ENCODE measurements at regions not wholly inside any gene's neighbourhood (a gene's known extent, or its start where the extent isn't known, plus 50 kb on each side); places are given as distances from the start of the nearest gene placed in this dataset.
"Not testable (repeated sequence)": the region's sequence is repeated elsewhere in the genome, so short reads cannot be mapped to it uniquely, and the experiment has no call there.

DNA sequence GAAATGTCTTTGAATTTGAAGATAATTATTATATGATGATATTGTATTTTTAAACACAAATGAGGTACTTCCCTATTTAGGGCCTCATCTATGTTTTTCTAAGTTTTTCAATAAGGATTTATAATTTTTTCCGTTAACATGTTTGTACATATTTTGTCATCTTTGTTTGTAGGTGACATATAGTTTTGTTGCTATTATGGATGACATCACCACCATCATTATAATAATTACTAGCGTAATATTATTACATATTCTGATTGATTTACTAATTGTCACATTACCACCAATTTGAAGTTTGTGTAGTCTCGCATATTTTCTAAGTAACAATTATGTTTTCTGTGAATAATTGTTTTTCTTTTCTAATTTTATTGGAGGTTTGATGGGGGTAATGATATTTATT is 147.2 kb upstream of the DAAM1 start:
- DNase-seq (ENCODE audit: low read depth in 3 of 3, low spot score in 1 of 3), result no peak

DNA sequence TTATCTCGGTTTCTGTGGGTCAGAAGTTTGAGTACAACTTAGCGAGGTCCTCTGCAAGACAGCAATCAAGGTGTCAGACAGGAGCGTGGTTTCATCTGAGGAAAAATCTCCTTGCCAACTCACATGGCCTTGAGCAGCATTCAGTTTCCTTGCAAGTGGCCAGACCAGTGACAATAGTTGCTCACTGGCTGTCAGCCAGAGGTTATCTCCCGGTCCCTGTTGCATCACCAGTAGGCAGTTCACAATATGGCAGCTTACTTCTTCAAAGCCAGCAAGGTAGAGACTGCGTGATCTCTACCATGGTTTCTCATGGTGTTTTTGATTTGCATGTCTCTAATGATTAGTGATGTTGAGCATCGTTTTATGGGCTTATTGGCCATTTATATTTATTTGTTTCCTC is 143.8 kb upstream of the DAAM1 start:
- DNase-seq (ENCODE audit: low read depth in 3 of 3, low spot score in 1 of 3), result no peak

DNA sequence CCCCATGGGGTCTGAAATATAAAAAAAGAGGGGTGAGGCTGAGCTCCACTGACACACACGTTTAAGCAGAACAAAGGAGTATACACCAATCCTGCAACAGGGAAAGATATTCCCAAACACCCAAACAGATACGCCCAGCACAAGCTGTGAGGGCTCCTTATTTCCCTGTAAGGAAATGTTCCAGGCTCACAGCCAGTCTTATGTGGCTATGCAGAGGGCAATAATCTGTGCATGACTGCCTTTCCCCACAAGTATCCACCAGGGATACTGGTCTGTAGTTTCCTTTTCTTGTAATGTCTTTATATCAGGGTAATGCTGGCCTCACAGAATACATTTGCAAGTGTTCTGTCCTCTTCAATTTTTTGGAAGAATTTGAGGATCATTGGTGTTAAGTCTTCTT is 141.7 kb upstream of the DAAM1 start:
- DNase-seq (ENCODE audit: low read depth in 3 of 3, low spot score in 1 of 3), result no peak

DNA sequence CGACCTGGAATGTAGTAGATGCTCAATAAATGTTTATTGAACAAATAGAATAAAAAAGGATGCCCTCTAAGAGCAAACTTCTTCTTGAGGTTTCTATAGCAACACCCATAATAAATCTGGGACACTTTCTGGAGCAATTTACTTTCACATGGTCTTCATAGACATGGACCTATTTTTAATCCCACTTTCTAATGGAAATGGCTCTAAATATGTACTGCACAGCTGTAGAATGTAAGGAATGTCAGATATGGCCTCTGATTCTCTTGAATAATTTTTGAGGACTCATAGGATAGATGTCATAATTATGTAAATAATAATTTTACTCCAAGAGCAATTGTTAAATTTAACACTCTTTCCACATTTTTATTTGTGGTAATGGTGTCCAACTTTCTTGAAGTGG is 133.5 kb upstream of the DAAM1 start:
- no peak for DNase-seq (ENCODE audit: low read depth in 3 of 3, low spot score in 1 of 3)

DNA sequence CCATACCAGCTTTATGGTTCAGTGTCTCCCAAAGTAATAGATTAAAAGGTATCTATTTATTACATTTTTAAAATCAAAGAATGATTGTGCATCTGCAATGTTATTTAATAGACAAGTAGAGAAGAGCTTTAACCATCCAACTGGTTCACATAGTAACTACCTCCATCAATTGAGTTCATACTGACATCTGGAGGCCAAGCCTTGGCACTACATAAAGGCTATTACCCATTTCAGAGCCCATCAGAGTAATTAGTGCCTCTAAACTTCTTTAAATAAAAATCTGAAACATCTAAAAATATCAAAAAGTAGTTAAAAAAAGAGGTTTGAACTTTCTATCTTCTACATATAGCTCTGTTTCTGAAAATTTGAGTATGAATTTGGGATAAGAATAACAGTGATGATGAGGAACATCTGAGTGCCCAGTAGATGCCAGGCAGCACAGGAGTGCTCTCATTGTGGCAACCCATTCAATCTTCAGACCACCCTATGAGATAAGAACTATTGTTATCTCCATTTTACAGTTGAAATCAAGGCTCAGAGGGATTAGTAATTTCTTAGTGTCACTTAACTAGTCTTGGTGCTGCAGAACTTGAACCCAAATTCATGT is 132.9 kb upstream of the DAAM1 start:
- no peak for DNase-seq (ENCODE audit: low read depth in 3 of 3, low spot score in 1 of 3)

DNA sequence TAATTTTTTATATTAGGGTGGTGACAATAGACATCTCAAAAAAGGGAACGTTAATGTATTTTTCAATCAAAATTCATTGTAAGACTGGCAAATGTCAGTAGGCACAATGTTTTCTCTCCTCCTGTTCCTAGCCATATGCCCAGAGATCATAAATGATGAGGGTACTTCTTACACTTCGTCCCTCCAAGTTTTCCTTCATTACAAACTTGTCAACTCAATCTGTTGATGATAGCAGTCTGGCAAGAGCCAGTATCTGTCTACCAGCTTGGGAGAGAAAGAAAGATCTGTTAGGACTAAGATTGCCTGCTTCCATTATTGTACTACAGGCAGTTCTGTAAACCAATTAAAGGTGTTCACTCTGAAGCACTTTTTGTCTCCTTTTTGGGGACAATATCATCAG is 130.9 kb upstream of the DAAM1 start:
- no peak for DNase-seq (ENCODE audit: low read depth in 3 of 3, low spot score in 1 of 3)

DNA sequence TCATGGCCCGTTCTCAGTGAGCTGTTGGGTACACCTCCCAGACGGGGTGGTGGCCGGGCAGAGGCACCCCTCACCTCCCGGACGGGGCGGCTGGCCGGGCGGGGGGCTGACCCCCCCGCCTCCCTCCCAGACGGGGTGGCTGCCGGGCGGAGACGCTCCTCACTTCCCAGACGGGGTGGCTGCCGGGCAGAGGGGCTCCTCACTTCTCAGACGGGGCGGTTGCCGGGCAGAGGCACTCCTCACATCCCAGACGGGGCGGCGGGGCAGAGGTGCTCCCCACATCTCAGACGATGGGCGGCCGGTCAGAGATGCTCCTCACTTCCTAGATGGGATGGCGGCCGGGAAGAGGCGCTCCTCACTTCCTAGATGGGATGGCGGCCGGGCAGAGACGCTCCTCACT is 129.7 kb upstream of the DAAM1 start:
- not testable (repeated sequence) for DNase-seq (ENCODE audit: low read depth in 3 of 3, low spot score in 1 of 3)

DNA sequence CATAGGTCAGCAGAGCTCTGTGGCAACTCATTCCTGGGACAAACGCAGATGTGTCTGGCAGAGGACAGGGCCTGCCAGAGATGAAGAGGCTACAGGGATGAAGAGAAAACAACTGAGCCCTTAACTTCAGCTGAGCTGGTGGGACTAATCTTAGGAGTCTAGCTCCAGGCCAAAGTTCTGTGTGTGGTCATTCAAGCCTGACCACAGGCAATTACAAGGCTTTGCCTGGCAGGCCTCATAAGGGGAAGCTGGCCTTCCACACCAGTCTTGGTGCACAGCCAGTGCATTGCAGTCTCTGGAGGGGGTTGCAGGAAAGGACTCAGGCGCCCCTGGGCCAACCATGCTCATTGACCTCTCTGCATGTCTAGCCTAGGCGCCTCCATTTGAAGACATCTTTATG is 127.6 kb upstream of the DAAM1 start:
- DNase-seq (ENCODE audit: low read depth in 3 of 3, low spot score in 1 of 3), result no peak

DNA sequence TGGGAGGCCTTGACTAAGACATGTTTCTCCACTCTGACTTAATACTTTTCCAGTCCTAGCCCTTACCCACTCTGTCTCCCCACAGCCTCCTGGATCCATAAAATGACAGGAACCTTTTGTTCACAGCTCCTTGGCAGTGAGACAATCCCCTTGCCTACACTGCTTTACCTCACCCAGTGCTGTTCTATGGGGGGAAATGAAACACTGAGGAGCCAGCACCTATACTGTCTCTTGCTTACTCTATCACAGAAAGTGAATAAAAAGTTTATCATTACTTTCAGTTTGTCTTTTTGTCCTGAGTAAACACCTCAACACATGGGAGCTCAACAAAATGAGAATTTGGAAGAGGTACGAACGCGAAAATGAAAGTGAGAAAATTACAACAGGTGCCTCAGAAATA is 127.2 kb upstream of the DAAM1 start:
- DNase-seq (ENCODE audit: low read depth in 3 of 3, low spot score in 1 of 3), result no peak

DNA sequence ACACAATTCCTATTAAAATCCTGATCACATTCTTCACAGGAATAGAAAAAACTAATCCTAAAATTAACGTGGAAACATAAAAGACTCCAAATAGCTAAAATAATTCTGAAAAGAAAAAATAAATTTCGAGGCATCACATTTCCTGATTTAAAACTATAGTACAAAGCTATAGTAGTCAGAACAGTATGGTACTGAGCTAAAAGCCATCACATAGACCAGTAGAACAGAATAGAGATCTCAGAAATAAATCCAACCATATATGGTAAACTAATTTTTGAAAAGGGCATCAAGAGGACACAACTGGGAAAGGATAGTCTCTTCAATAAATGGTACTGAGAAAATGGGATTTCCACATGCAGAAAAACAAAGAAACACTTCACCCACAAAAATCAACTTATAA is 125.2 kb upstream of the DAAM1 start:
- no peak for DNase-seq (ENCODE audit: low read depth in 3 of 3, low spot score in 1 of 3)

DNA sequence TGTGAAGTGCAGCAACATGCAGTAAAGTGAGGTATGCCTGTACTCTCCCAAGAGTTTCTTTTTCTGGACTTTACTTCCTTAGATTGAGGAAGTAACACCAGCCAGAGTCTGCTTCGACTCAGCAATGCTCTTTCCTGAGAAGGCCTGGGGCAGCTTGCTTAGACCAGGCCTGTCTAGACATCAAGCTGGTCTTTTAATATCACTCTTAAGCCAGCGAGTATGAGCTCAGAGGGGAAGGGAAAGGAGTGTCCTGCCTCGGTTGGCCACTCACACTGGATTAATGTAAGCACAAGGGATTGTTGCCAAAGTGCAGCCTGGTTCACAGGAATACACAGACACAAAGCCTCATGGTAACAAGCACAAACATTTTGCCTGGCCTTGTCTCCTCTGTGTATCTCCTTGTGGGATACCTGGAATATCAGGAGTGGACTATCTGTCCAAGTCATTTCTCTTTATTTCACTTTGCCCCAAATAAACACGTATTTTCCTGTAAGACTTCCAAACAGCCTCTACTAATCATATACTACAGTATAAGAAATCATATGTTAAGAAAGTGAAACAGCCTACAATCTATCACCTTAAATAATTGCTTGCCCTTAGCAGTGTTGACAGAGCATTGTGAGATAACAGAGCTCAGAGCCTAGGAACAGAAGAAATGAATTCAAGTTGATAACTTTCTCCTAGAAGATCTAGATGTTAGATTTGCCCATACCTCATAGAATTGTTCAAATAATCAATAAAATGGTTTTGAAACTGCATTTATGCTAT is 121.2 kb upstream of the DAAM1 start:
- no peak for DNase-seq (ENCODE audit: low read depth in 3 of 3, low spot score in 1 of 3)

DNA sequence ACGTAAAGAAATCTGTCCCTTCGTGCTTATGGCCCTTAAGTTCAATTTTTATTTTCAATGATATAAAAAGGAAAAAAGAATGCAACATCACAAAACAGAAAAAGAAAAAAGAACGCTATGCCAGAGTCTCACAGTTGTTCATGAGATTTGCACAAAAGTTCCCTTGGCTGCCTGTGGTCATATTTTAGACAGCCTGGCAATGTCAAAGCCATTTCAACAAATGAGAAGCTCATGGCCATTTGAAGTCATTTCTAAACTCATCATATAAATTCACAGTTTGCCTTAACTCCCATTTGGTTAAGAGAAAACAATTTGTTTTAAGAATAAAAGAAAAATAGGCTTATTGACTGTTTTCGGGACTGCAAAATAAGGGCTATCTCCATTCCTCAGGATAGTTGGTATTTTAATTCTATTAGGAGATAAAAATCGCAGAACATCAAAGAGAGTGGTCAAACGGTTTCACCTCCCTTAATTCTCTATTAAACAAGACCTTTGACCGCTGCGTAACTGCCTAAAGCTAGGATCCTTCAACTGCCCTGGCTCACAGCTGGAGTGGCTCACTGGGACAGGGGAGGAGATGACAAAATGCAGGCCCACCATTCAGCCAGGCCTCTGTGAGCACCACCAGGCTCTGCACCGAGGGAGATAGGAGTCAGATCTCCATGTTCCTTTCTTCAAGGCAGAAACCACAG is 119.2 kb upstream of the DAAM1 start:
- DNase-seq (ENCODE audit: low read depth in 3 of 3, low spot score in 1 of 3), result no peak

DNA sequence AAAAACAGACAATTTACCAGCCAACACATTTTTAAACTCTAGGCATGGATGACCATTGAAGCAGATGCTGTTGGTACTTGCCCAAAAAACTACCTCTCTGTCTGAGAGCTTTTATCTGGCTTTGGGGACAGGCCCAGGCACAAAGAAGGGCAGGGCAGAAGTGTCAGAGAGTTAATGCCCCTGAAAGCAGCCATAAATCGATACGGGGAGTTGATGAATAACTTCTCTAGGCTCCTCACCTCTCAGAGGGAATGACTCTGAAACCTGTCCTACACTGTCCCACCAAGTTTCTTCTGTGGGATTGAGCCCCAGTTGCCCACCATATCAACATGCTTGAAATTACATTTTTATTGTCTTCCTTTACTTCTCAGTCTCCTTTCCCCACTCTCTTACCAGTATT is 113.0 kb upstream of the DAAM1 start:
- DNase-seq (ENCODE audit: low read depth in 3 of 3, low spot score in 1 of 3), result no peak

DNA sequence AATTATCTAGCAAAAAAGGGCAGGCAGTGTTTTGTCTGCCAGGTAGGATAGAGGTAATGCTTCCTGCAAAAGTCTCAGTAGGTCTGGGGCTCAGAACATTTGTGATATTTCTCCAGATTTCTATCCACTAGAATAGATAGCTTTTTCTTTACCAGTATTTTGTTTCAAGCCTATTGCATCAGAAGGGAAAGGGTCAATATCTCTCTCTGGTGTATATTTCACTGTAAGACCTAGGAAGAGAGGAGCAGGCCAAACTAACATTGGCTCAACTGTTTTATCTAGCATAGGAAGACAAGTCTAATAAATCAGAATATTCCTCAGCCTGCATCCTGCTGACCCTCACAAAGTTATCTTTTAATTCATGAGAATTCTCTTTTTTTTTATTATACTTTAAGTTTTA is 106.7 kb upstream of the DAAM1 start:
- no peak for DNase-seq (ENCODE audit: low read depth in 3 of 3, low spot score in 1 of 3)

DNA sequence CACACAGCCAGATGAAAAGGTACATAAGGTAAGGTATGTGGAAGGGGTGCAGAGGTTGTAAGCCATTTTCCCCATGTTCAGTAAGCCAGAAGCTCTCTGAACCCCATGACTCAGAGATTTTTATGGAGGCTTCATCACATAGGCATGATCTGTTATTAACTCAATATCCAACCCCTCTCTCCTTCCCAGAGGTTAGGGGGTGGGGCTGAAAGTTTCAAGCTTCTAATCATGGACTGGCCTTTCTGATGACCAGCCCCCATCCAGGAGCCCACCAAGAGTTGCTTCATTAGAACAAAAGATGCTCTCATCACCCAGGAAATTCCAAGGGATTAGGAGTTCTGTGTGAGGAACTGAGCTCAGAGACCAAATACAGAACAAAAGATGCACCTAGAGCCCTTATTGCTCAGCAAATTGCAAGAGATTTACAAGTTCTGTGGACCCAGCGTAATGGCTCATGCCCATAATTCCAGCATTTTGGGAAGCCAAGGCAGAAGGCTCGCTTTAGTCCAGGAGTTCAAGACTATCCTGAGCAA is 103.2 kb upstream of the DAAM1 start:
- no peak for DNase-seq (ENCODE audit: low read depth in 3 of 3, low spot score in 1 of 3)

DNA sequence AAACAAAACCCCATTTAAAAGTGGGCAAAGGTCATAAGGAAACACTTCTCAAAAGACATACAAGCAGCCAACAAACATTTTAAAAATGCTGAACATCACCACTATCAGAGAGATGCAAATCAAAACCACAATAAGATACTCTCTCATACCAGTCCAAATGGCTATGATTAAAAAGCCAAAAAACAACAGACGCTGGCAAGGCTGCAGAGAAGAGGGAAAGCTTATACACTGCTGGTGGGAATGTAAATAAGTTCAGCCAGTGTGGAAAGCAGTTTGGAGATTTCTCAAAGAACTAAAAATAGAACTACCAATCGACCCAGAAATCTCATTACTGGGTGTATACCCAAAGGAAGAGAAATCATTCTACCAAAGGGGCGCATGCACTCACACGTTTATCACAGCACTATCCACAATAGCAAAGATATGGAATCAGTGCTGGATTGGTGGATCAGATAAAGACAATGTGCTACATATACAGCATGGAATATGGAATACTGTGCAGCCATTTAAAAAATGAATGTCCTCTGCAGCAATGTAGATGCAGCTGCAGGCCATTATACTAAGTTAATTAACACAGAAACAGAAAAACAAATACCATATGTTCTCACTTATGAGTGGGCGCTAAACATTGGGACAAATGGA is 102.1 kb upstream of the DAAM1 start:
- DNase-seq (ENCODE audit: low read depth in 3 of 3, low spot score in 1 of 3), result no peak

DNA sequence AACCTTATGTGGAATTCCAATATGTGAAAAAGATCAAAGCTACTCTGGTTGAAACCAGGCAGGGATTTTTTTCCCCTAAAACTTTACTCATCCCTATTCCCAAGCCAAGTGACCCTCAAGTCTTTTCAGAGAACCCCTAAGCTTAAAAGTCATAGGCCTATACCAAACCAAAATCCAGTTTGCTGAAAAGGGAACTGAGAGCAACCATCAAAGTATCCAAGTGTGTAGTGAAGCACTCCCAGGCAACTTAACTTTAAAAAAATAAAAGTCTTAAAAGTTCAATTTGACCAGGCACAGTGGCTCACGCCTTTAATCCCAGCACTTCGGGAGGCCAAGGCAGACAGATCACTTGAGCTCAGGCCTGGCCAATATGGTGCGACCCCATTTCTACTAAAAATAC is 101.2 kb upstream of the DAAM1 start:
- no peak for DNase-seq (ENCODE audit: low read depth in 3 of 3, low spot score in 1 of 3)

DNA sequence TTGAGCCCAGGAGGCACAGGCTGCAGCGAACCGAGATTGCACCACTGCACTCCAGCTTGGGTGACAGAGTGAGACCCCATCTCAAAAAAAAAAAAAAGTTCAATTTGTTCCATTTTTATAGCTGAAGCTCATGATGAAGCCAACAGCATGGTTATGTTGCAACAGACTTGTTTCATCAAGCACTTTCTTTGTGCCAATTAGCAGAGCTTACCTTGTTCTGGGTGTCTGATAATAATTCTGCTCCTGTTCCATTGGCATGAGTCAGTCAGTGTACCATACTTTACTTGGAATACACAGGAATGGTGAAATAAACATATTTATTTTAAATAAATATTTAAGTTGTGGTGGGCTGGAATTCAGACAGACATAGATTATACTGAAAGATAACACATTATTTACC is 100.8 kb upstream of the DAAM1 start:
- no peak for DNase-seq (ENCODE audit: low read depth in 3 of 3, low spot score in 1 of 3)

DNA sequence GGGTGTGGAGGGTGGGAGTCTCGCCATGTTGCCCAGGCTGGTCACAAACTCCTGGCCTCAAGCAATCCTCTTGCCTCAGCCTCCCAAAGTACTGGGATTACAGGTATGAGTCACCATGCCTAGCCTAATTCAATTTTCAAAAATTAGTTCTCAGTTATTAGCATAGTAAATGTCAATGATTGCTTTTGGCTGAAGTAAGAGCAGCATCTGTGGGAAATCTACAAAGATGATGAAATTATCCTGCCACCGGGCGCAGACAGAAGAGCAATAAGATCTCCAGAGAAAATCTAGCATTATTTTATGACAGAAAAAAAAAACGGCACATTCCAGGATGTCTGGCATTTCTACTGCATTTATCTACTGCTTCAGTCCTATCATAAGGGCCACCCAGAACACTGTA is 97.9 kb upstream of the DAAM1 start:
- no peak for DNase-seq (ENCODE audit: low read depth in 3 of 3, low spot score in 1 of 3)

DNA sequence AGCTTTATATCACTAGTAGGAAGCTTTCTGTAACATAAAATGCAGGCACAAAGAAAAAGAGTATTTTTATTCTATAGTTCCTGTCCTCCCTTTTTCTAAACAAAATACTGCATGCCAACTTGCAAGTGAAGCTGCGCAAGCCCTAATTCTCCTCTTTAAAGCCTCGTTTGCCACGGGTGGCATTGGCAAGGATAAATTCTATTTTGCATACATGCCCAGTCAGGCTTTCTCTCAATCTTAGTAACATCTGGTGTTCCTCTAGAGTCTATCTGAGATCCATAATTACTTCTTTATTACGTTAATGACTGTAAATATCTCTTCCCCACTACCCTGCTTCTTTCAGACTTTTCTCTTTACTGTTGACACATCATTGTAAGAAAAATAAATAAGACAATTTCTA is 97.1 kb upstream of the DAAM1 start:
- DNase-seq (ENCODE audit: low read depth in 3 of 3, low spot score in 1 of 3), result no peak

DNA sequence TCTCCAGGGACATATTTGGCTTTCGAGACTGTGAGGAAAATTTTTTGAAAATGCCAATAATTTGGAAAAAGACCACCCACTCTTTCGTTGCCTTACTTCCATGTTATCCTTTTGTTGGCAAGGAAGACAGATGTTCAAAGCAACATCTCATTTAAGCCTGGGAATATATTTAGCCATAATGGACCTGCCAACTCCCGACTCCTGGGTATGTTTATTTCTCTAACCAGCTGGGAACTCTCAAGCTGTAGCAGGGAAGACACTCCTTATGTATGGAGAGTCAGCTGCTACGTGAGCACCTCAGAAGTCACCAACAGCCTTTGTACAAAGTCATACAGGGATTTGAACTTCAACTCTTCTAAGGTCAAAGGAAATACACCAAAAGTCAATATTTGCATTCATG is 96.5 kb upstream of the DAAM1 start:
- no peak for DNase-seq (ENCODE audit: low read depth in 3 of 3, low spot score in 1 of 3)

DNA sequence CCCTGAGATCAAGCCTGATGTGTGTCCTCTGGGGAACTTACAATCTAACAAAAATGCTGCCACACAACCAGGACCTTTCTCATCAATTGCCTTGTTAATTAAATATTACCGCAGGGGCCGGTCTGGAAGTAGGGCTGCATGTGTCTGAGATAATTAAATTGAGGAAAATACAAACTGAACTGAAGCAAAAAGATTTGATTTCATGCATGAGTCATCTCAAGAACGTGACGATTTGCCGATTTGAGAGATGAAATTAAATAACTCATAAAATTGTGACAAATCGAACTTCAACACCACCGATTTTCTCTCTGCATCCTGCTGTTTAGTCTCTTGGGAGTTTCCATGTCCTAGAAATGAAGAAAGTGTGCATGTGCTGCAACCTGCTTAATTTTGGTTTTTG is 94.6 kb upstream of the DAAM1 start:
- DNase-seq (ENCODE audit: low read depth in 3 of 3, low spot score in 1 of 3), result no peak

All from stimulated activated CD4-positive, alpha-beta T cell treated with anti-CD3 and anti-CD28 coated beads, TNF-alpha, amount 100 ng/mL, for 1 hour (primary cell).